ENCODE measurements at regions not wholly inside any gene's neighbourhood (a gene's known extent, or its start where the extent isn't known, plus 50 kb on each side); places are given as distances from the start of the nearest gene placed in this dataset.

DNA sequence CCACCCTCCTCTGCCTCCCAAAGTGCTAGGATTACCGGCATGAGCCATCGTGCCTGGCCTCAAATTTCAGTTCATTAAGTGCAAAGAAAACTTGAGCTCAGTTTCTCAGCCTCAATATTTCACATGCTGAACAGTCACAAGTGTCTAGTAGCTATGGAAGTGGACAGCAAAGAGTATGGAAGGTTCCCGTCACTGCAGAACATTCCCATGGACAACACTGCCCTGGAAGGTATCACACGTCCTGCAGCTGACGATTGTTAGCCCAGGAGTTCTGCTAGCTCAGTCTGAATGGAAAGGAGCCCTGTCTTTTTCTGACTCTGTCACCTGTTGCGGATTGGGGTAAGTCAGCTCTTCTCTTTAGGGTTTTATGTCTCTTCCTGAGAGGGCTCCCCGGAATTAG, 86.2 kb upstream of the PTPRM start:
- H3K36me3 ChIP-seq (ENCODE audit: control insufficient read depth in 2 of 2, extremely low read depth in 1 of 2, insufficient read depth in 2 of 2, low read length in 2 of 2) = no peaks in the 10 kb centered on the region
- H3K27me3 ChIP-seq (ENCODE audit: control insufficient read depth in 2 of 2, insufficient read depth in 2 of 2, low read length in 2 of 2) = no peaks in the 10 kb centered on the region
- no TSS peak for BruUV-seq (replicated peaks)
- no peak overlapping the region for H3K9ac ChIP-seq (replicated peaks; ENCODE audit: extremely low read depth, insufficient read depth, low read length)
- H3K9me3 ChIP-seq (replicated peaks; ENCODE audit: control insufficient read depth, insufficient read depth, low read length) = no peaks in the 10 kb centered on the region
- no peaks in the 10 kb centered on the region for H3K4me1 ChIP-seq (ENCODE audit: control insufficient read depth, extremely low read depth, insufficient read depth, low read length)
- DNase-seq (ENCODE audit: low read depth, low spot score) = no peak
- H3K4me3 ChIP-seq (replicated peaks in 1 of 3; ENCODE audit: insufficient read depth in 1 of 3, low read depth in 1 of 3, low read length in 3 of 3) = no peak overlapping the region
- no peak overlapping the region for H3K4me2 ChIP-seq (ENCODE audit: insufficient read depth, low read length)
- H4K20me1 ChIP-seq (replicated peaks; ENCODE audit: control insufficient read depth, extremely low read depth, insufficient read depth, low read length) = no peaks in the 10 kb centered on the region
- ChIA-PET POLR2A (no interaction called here), CTCF (interaction anchor here (0.9 kb wide), 2 partner anchors 34 to 208 kb away, joined by 3 to 5 read pairs; no protein-coding TSS in a partner anchor)
- no peak overlapping the region for H2AFZ ChIP-seq (ENCODE audit: low read depth, low read length)
- no peaks in the 10 kb centered on the region for H3K79me2 ChIP-seq (ENCODE audit: control insufficient read depth, insufficient read depth, low read length)
- no peak for FAIRE-seq
- H3K27ac ChIP-seq (ENCODE audit: insufficient read depth, low read depth, low read length) = no peak overlapping the region
- intact Hi-C loops (cut with micrococcal nuclease) (no loop called here), dilution Hi-C loops (cut with MboI; ENCODE audit: extremely low pct_ligation_motif_present, low sequenced_read_pairs) (no loop called here)
- TF ChIP-seq EZH2 (IDR thresholded peaks at IDR 0.05; ENCODE audit: borderline replicate concordance, low read depth, low read length, severe bottlenecking) (no peak), MYC (IDR thresholded peaks at IDR 0.05; ENCODE audit: low read depth, low read length) (no peak), JUN (IDR thresholded peaks at IDR 0.05; ENCODE audit: borderline replicate concordance, insufficient read depth, insufficient read length, low read depth) (no peak), POLR2A (IDR thresholded peaks at IDR 0.05; ENCODE audit: low read depth, low read length) (no peak), GATA2 (IDR thresholded peaks at IDR 0.05; ENCODE audit: insufficient read depth, insufficient read length, low read depth, low read length) (no peak), POLR2AphosphoS5 (IDR thresholded peaks at IDR 0.05; ENCODE audit: insufficient read depth, low read depth, low read length) (no peak), FOS (IDR thresholded peaks at IDR 0.05; ENCODE audit: borderline replicate concordance, insufficient read depth, low read length) (no peak)
- TF ChIP-seq, protein P1, sequence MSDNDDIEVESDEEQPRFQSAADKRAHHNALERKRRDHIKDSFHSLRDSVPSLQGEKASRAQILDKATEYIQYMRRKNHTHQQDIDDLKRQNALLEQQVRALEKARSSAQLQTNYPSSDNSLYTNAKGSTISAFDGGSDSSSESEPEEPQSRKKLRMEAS (IDR thresholded peaks at IDR 0.05; ENCODE audit: insufficient read depth, insufficient read length) = no peak
- TF ChIP-seq, protein P2, sequence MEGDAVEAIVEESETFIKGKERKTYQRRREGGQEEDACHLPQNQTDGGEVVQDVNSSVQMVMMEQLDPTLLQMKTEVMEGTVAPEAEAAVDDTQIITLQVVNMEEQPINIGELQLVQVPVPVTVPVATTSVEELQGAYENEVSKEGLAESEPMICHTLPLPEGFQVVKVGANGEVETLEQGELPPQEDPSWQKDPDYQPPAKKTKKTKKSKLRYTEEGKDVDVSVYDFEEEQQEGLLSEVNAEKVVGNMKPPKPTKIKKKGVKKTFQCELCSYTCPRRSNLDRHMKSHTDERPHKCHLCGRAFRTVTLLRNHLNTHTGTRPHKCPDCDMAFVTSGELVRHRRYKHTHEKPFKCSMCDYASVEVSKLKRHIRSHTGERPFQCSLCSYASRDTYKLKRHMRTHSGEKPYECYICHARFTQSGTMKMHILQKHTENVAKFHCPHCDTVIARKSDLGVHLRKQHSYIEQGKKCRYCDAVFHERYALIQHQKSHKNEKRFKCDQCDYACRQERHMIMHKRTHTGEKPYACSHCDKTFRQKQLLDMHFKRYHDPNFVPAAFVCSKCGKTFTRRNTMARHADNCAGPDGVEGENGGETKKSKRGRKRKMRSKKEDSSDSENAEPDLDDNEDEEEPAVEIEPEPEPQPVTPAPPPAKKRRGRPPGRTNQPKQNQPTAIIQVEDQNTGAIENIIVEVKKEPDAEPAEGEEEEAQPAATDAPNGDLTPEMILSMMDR (IDR thresholded peaks at IDR 0.05; ENCODE audit: extremely low read depth in 1 of 2, insufficient read depth in 1 of 2, low read depth in 1 of 2, low read length in 2 of 2) = no peak
- H3K9me1 ChIP-seq (replicated peaks; ENCODE audit: control insufficient read depth, extremely low read depth, insufficient read depth, low read length) = no peaks in the 10 kb centered on the region

Measured in endothelial cell of umbilical vein (primary cell).